T follicular helper cell (primary cell): ENCODE measurements at regions not wholly inside any gene's neighbourhood (a gene's known extent, or its start where the extent isn't known, plus 50 kb on each side); places are given as distances from the start of the nearest gene placed in this dataset.

ENCODE experiments used
- DNase-seq: peaks from one replicate; pipeline ENCODE4 v3.0.0-alpha.2; 2020; ENCODE audit warnings: low read depth

DNA sequence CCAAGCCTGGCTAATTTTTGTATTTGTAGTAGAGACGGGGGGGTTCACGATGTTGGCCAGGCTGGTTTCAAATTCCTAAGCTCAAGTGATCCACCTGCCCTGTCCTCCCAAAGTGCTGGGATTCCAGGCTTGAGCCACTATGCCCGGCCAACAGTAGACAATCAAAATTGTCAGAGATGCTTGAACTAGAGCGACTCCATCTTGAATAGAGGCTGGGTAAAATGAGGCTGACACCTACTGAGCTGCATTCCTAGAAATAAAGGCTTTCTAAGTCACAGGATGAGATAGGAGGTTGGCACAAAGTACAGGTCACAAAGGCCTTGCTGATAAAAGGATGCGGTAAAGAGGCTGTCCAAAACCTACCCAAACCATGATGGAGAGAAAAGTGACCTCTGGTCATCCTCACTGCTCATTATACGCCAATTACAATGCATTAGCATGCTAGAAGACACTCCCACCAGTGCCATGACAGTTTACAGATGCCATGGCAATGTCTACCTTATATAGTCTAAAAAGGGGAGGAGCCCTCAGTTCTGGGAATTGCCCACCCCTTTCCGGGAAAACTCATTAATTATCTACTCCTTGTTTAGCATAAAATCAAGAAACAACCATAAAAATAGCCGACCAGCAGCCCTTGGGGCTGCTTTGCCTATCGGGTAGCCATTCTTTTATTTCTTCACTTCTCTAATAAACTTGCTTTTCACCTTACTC lies 134.5 kb downstream of the BAMBI start:
- DNase-seq: no peak

DNA sequence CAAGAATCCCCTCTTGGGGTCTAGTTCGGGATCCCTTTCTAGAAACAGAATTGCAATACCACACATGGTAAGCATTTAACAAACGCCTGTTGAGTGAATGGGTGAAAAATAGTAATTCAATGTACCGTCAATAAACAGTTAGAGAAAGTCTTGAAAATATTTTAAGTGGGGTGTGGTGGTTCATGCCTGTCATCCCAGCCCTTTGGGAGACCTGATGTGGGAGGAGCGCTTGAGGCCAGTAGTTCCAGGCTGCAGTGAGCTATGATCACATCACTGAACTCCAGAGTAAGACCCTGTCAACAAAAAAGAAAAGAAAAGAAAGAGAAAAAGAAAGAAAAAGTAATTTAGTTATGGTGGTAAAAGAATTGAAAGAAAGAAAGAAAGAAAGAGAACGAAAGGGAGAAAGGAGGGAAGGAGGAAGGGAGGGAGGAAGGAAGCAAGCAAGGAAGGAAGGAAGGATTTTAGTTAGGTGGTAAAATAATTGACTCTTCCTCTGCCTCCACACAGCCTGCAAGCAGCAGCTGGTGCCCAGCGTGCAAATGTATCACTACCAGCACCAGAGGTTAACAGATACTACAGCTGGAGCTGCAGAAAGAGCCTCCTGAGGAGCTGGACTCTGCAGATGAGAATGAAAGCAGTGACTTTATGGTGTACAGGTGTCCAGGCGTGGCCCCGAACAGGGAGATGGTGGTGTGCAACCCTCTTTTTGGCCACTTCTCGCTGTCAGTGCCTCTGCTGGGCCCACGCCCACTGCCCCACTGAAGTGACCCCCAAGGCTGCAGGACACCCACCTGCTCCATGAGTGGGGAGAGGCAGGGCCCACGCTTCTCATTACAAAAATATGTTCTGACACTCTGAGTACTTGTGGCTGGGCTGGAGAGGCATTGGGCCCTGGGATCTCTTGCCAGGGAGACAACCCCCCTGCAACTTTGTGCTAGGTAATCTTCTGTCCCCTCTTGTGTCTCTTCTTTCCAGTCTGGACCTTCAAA lies 135.4 kb downstream of the BAMBI start:
- no peak for DNase-seq

DNA sequence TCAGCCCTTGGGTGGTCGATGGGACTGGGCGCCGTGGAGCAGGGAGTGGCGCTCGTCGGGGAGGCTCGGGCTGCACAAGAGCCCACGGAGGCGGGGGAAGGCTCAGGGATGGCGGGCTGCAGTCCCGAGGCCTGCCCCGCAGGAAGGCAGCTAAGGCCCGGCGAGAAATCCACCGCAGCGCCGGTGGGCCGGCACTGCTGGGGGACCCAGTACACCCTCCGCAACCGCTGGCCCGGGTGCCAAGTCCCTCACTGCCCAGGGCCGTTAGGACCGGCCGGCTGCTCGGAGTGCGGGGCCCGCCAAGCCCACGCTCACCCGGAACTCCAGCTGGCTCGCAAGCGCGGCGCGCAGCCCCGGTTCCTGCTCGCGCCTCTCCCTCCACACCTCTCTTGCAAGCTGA lies 138.4 kb downstream of the BAMBI start:
- no peak for DNase-seq

DNA sequence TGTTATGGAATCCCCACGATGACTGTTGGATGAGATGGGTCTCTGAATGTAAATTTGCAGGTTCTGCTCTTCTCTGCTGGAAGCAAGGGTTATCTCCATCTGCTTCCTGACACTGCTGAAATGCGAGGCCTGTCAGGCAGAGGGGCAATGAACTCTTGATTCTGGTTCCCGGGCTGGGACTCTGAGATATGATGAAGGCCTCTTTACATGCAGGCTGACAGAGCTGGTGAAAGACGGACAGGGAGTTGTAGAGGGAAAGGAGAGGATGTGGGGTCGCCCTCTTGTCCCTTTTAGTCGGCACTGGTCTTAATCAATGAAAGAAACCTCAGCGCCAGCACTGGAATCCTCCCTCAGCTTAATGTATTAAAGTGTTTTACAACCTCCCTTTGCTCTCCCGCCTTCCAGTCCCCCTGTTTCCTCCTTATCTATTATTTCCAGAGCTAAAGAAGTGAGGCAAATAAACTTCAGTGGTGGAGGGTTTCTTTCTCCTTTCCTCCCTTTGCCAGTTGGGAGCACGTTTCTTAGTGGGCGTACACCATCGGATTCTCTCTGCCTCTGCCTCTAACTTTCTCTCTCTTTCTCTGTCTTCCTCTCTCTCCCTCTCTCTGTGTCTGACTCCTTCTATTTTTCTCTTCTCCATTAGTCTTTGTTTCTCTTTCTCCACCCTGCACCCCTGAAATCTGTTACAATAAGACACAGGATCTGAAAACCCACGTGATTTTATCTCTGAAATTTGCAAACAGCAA lies 145.6 kb downstream of the BAMBI start:
- no peak for DNase-seq

DNA sequence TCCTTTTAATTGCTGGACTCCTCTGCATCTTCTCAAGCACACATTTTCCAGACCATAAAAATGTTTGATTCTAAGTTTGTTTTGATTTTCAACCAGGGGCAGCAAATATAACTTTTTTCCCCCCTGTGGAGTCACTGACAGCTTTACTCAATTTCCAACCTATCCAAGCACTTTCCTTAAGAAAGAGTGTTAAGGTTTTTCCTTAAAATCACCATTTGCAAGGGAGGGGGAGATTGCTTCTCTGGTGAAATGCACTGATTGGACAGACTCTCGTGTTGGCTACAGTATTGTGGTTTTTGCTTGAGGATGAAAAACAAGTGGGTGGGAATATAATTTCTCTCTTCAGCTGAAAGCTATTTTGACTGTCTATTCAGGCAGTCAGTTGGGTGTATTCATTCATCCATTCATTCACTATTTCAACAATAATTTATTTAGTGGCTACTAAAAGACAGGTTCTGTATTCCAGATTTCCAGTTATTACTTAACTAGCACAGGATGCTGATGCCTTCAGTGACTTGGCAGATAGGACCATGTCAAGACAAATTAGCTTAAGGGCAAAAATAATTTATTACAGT lies 146.3 kb downstream of the BAMBI start:
- DNase-seq: no peak

DNA sequence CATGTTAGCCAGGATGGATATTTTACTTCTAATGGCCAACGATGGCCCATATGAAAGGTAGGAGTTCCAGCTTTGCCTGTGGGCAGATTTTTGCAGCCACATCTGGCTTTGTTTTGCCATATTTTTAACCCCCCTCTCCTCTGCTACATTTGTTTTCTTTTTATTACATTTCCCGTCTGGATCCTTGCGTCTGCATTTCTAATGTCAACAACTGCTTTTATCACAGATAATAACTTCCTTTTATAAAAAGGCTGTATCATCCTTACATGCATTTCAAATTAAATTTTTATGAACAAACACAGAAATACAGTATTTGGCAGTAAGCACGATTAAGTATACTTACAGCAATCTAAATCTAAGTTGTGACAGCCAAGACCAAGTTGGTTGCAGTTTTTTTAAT lies 156.0 kb downstream of the BAMBI start:
- DNase-seq: no peak

DNA sequence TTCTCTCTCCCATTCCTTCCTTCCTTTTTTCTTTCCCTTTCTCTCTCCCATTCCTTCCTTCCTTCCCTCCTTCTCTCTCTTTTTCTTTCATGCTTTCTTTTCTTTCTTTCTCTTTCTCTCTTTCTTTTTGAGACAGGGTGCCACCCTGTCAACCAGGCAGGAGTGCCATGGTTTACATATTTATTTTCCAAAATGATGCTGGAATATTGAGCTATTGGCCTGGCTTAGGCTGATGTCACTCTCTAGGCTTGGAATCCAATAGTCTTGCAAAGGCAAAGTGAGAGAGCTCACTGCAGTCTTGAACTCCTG lies 159.1 kb downstream of the BAMBI start:
- no peak for DNase-seq

DNA sequence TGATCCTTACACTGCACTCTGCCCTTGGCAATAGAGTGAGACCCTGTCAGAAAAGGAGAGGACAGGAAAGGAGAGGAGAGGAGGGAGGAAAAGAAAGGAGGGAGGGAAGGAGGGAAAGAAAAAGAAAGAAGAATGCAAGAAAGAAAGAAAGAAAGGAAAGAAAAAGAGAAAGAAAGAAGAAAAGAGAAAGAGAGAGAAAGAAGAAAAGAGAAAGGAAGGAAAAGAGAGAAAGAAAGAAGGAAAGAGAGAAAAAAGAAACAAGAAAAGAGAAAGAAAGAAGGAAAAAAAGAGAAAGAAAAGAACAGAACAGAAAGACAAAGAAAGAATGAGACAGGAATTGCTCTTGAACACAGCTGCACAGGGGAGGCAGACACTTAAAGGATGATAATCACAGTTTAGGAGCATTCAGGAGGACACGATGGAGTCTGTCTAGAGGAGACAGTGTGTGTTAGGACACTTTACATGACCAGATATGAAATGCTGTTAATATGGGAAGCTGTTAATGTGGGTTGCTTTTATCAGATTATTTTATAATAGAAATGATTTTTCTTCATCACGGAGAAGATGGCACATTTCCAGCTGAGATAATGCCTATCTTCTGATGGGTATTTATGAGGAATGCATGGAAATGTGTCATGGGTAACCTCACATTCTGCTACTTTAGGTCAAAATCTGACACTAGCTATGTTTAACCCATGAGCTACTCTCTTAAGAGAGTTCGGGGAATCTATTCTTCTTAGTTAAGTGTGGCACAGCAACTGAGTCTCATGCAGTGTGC lies 160.5 kb downstream of the BAMBI start:
- DNase-seq: no peak

DNA sequence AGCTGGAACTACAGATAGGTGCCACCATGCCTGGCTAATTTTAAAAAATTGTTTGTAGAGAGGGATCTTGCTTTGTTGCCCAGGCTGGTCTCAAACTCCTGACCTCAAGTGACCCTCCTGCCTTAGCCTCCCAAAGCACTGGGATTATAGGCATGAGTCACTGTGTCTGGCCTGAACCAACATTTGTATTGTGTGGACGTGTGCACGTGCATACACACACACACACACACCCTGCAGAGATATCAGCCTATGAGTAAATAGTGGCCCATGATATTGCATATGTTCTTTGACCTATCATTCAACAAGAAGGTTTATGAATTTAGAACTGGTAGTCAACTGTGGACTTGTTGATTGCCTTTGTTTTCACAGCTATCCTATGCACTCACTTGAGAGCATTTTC lies 161.6 kb downstream of the BAMBI start:
- no peak for DNase-seq

DNA sequence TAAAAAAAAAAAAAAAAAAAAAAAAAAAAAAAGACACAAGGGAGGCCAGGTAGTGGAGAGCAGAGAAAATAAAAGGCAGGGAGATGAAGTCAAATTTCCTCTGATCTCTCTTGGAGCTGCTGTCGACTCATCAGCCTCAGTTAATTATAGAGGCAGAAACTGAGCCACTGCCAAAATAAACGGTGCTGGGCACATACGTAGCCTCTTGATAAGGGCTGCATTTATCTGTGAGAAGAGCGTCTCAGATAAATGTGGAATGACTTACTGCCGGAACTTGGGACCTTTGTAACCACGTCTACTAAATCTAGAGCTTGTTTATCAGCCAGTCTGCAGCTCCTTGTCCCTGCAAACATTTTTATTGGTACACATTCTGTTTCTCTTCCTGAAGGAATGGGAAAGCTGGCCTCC lies 162.3 kb downstream of the BAMBI start:
- no peak for DNase-seq

DNA sequence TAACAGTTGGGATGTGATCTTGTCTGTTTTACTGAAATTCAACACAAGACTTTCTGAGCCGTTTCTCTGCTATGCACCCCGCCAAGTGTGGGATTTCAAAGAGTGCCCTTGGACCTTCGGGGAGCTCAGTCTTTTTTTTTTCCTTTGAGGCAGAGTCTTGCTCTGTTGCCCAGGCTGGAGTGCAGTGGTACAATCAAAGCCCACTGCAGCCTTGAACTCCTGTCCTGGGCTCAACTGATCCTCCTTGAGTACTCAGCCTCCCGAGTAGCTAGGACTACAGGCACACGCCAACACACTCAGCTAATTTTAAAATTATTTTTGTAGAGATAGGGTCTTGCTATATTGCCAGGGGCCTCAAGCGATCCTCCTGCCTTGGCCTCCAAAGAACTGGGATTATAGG lies 162.9 kb downstream of the BAMBI start:
- DNase-seq: no peak

DNA sequence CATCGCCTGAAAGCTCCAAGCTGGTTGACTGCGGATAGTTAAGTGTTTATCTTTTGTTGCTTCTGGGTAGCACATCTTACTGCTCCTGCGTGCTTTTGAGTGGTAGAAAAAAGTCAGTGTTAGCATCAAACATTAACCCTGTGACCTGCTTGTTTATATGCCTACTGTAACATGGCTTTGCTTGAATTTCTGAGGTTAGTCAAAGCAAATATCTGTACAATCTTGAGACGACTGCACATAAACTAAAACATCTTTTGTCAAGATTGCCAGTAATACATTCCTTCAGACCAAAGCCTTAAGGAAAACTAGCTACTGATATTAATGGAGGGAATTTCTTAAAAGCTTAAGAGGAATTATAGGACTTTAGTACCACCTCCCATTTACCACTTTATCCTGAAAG lies 163.7 kb downstream of the BAMBI start:
- no peak for DNase-seq

DNA sequence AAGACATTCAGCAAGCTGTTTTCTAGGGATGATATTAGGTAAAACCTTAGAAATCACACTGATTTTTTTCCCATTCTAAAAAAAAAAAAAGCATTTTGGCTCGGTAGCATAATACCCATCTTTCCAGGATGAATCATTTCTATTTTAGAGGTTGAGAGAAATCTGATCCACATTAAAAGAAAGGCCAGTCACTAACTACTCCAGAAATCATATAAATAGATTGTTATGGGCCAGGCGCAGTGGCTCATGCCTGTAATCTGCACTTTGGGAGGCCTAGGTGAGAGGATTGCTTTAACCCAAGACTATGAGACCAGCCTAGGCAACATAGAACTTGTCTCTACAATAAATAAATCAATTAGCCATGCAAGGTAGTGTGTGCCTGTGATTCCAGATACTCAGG lies 164.3 kb downstream of the BAMBI start:
- no peak for DNase-seq

DNA sequence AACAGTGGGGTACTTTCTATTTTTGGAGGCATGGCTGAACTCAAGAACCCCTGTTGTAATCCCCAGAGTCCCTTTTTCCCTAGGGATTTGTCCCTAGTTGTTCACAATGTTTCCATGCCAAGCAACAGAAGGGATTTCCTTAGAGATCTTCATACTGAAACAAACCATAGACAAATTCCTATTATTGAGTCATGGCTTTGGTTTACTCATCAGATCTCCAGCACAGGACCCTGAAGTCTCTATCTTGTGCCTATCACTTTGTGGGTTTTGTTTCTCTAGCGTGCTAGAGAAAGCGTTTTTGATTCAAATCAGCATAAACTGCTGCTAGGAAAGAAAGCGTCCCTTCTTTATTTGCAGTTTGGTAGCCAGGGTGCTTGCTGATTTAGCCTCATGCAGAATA lies 165.0 kb downstream of the BAMBI start:
- DNase-seq: no peak

DNA sequence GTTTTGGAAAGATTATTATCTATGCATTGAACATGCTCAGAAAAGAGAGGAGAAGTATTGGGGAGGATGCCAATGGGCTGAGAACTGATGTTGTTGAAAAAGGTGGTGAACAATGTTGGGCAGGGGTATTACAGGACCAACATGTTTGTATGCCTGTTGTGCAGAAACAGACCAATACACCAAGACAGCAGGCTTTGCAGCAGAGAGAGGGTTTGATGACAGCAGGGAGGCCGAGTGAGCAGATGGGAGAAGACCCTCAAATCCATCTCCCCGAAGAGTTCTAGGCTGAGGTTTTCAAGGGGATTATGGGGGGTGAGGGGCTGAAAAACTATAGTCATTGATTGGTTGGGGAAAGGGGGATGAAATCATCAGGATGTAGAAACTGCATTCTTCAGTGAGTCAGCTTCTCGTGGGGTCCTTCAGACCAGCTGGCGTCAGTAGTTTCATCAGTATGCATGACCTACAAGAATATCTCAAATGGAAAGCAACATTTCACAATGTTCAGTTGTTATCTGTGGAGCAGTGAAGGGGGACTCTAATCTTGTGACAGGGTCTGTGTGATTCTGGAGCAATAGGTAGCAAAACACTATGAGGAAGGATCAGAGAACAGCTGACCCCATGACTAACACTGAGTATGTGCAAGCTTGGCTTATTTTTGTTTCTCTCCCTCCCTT lies 167.8 kb downstream of the BAMBI start:
- no peak for DNase-seq

DNA sequence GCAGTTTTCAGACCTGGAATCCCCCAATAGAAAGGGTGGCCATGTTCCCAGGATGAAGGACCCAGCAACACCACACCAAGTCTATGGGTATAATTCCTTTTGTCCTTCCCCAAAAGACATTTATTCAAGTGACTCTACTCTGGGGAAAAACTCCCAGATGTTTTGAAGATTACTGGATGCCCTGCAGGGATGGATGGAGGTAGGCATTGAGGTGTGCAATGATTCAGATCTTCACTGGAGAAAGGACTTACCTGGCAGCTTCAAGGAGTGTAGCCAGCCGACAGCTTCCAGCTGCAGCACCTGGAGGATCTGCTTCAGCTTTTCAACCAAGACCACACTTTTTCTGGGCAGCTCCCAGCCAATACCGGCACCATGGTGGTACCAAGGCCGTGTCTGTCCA lies 172.0 kb downstream of the BAMBI start:
- no peak for DNase-seq

DNA sequence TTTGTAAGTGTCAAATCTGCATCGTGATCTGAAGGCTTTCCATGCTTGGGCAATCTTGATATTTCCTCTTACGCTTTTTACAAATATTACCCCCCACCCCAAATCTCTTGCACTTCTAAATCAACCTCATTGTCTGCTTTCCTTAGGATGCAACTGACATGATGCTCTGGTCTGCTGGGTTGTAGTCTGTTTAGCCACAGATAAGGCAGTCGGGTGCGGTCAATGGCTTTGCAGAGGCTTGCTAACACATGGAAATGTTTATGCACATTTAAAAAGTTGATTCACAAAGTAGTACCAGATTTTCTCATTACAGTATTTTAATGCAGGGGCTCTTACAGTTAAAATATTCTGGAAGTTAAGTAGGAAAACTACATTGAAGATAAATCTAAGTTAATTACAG lies 172.5 kb downstream of the BAMBI start:
- DNase-seq: no peak

DNA sequence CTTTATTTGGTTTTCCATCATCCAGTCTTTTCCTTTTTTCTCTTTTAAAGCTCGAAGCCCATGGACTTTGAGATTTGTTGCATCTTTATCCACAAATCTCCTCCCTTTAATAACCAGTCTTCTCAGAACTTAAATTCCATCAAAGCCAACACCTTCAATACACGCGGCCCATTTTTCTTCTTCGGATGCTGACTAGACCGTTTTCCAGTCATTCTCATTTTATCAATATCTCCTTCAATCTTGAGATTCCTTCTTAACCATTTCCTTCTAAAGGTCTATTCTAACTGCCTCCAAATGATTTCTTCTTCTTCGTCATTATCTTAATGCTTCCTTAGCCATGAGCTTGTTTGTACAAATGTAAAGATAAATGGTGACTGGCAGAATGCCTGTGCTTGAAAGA lies 173.5 kb downstream of the BAMBI start:
- no peak for DNase-seq

DNA sequence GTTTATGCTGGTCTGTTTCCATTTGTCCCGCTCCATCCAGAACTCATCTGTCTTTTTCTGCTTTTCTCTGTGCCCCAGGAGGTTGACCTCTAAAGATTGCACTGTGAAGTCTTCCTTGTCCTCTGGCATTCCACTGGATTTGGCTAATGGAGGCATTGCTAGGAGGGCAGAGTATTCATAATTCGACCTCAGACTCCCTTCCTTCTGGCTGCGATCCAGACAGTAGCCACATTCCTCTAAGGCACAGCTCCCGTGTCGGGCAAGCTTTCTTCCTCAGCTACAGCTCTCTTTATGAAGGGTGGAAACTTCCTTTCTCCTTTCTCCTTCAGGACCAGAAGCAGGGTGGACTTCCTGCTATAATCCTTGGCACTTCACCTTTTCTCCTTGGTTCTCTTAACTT lies 175.9 kb downstream of the BAMBI start:
- DNase-seq: no peak

DNA sequence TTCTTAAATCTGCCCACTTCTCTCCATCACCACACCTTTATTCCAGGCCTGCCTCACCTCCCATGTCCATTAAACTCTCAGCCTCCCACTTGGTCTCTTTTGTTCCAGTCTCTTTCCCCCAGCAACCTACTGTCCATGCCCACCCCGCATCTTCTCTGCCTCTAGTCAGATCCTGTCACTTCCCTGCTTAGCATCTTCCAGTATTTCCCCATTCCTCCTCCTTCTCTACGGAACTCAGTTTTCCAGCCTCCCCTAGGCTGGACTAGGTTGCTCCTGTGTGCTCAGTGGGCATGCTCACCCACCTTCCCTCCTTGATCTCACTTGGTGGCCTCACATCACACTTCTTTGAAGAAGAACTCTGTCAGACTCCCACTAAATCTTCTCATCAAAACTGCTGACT lies 179.8 kb downstream of the BAMBI start:
- DNase-seq: no peak

DNA sequence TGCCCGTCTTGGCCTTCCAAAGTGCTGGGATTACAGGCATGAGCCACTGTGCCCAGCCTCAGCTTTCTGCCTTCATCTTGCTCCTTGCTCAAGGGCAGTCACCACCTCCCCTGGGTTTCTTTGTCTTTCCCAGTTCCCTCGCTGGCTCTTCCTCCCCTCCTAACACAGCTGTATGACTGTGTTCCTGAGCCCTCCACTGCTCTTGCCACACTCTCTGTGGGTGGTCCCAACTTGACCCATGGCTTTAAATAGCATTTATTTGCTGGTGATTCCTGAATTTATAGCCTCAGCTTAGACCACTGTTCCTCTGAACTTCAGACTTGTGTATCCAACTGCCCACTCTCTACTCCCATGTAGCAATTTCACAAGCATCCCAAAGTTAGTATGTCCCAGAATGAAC lies 181.3 kb downstream of the BAMBI start:
- no peak for DNase-seq
